Tibial artery (tissue), 4 donors: ENCODE measurements at regions not wholly inside any gene's neighbourhood (a gene's known extent, or its start where the extent isn't known, plus 50 kb on each side); places are given as distances from the start of the nearest gene placed in this dataset.

Source experiments
- DNase-seq, 2 donors: peaks; one replicate each; pipeline ENCODE4 v3.0.0-alpha.2; 2019
- H3K27ac ChIP-seq, 2 donors: fragments of 200-600 bp; sonication (generic) in 1 of 2; 1 replicate in 1 of 2; 2 replicates in 1 of 2; pipeline ENCODE4 v1.5.1; 2018 to 2019; ENCODE audit warnings: mild to moderate bottlenecking in 1 of 2
- H3K27me3 ChIP-seq, 2 donors: fragments of 200-600 bp; sonication (generic) in 1 of 2; one replicate each; pipeline versions ENCODE4 v1.5.1 to v1.6.0; 2016 to 2019
- H3K36me3 ChIP-seq, 3 donors: fragments of 200-600 bp; sonication (generic) in 2 of 3; one replicate each; pipeline ENCODE4 v1.5.1; 2016 to 2019; ENCODE audit warnings: mild to moderate bottlenecking in 2 of 3
- H3K4me1 ChIP-seq, 4 donors: fragments of 200-600 bp; sonication (generic) in 2 of 4; 1 replicate in 3 of 4; 2 replicates in 1 of 4; pipeline ENCODE4 v1.5.1; 2016 to 2019
- H3K4me3 ChIP-seq, 2 donors: fragments of 200-600 bp; sonication (generic) in 1 of 2; 1 replicate in 1 of 2; 2 replicates in 1 of 2; pipeline ENCODE4 v1.5.1; 2018 to 2019; ENCODE audit warnings: mild to moderate bottlenecking in 2 of 2
- H3K9me3 ChIP-seq, 3 donors: fragments of 200-600 bp; sonication (generic) in 1 of 3; one replicate each; pipeline ENCODE4 v1.5.1; 2016 to 2019
- intact Hi-C: fragments of 100-400 bp; cut with DNase I; formaldehyde crosslinking; loops from one replicate; pipeline ENCODE4 v1.15.0; 2023; ENCODE audit warnings: low total_unique reads
- TF ChIP-seq, protein P1 (sequence below), 2 experiments: fragments of 200-600 bp in 1 of 2; fragments of 450-650 bp in 1 of 2; IDR thresholded peaks; one replicate each; pipeline ENCODE4 v1.5.1; 2017 to 2019; ENCODE audit warnings: antibody characterized with exemption in 2 of 2, mild to moderate bottlenecking in 1 of 2, moderate library complexity in 1 of 2

DNA sequence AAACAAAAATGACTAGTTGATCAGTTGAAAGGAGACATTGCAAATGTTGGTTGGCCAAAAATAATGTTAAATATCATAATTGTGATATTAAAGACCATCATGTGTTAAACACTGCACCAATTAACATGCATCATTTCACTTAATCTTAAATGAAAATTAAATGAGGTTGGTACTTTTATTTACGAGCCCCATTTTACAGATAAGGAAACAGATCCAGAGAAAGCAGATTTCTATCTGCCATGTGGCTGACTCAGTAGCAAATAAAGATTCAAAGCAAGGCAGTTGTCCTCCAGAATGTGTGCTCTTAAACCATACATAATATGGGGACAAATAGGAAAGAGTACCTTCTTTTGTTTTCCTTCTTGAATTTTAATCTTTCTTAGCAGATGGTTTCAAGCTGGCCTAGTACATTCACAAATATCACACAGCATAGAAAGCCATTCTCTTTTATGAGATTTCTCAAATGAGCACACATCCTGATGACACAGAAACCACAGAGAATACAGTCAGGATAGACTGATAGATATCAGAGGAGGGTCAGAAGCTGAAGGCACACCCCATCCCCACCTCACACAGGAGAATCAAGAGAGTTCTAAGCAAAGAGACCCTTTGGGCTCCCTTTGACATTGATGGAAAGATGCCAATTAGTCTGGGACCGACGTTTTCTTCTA lies 647.9 kb upstream of the CAMK1G start:
- Histone ChIP-seq H3K27me3 (no peaks in the 10 kb centered on the region), H3K4me1 (no peaks in the 10 kb centered on the region), H3K27ac (no peak overlapping the region), H3K36me3 (no peaks in the 10 kb centered on the region), H3K4me3 (no peak overlapping the region), H3K9me3 (no peaks in the 10 kb centered on the region)
- intact Hi-C loops = no loop called here
- no peak for DNase-seq
- TF ChIP-seq, protein P1, sequence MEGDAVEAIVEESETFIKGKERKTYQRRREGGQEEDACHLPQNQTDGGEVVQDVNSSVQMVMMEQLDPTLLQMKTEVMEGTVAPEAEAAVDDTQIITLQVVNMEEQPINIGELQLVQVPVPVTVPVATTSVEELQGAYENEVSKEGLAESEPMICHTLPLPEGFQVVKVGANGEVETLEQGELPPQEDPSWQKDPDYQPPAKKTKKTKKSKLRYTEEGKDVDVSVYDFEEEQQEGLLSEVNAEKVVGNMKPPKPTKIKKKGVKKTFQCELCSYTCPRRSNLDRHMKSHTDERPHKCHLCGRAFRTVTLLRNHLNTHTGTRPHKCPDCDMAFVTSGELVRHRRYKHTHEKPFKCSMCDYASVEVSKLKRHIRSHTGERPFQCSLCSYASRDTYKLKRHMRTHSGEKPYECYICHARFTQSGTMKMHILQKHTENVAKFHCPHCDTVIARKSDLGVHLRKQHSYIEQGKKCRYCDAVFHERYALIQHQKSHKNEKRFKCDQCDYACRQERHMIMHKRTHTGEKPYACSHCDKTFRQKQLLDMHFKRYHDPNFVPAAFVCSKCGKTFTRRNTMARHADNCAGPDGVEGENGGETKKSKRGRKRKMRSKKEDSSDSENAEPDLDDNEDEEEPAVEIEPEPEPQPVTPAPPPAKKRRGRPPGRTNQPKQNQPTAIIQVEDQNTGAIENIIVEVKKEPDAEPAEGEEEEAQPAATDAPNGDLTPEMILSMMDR (IDR thresholded peaks at IDR 0.05) = no peak

DNA sequence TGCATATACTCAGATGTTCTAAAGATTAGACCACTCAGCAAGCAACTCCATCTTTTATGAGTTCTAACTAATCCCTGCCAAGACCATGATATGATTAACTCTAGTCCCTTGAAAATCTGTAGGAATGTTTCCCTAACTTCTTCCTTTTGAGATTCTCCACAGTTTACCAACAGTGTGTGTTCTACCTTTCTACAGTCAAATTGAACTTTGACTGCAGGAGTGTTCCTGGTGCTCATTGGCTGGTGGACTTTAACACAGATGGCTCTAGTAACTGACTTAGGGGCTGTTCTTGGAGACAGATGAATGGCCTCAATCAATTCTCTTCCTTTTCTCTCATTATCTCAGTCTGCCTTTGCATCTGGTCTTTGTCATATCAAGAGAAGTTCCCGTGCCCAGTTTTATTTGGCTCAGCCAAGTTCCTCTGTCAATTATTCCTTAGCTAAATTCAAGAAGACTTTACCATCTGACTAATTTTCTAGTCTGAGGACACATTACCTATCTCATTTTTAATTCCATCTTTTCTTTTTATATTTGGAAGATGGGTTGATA lies 643.9 kb upstream of the CAMK1G start:
- no peak for DNase-seq
- intact Hi-C loops = no loop called here
- no peak overlapping the region for H3K27ac ChIP-seq
- TF ChIP-seq, protein P1 (IDR thresholded peaks at IDR 0.05) = no peak
- H3K4me3 ChIP-seq = no peak overlapping the region
- no peaks in the 10 kb centered on the region for H3K4me1 ChIP-seq
- H3K36me3 ChIP-seq = no peaks in the 10 kb centered on the region
- H3K9me3 ChIP-seq = no peaks in the 10 kb centered on the region
- H3K27me3 ChIP-seq = no peaks in the 10 kb centered on the region

DNA sequence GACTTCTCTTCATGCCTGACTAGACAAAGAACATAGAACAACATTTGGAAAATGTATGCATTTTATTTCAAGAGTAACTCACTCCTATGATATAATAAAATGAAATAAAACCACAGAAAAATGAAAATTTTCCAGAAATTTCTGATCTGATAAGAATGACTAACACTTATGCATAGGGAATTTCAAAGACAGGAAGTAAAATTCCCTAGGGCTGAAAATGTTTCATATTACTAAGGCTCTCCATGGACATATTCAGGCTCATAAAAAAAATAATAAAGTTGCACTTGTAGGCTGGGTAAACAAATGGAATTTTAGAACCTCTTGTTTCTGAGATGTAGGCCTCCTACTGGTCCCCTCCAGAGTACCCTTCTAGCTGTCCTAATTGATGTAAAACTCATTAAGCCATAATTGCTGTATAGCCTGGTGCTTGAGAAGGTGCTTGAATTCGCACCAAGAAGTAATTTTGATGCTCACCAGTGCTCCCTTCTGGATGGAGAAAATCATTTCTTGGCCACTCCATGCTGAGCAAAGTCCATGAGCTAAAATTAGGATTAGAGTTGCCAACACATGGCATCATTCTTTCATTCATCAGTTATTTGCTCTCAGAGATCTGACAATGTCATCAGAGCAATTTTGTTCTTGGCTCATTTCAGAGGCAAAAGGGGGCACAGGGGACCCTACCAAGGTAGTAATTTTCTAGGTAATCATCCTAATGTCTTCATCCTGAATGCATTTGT lies 641.0 kb upstream of the CAMK1G start:
- intact Hi-C loops = no loop called here

DNA sequence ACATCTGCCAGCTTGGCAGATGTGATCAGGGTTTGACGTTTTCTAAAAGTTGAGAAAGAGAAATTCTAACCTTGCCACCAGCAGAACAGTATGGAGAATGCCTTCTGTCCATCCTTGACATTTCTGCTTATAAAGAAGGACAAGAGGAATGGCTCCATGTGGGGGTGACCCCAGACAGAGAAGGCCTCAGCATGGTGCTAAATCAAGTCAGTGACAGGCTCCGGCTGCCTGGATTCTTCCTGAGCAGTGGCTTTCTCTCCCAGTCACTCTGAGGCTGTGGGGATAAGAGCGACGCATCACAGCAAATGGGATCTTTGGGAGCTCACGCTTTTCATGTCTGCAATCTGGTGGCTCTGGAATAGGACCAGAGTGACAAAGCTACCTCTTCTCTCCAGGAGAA lies 640.2 kb upstream of the CAMK1G start:
- Histone ChIP-seq H3K4me3 (no peak overlapping the region), H3K36me3 (no peaks in the 10 kb centered on the region), H3K9me3 (no peaks in the 10 kb centered on the region), H3K4me1 (no peaks in the 10 kb centered on the region), H3K27me3 (no peaks in the 10 kb centered on the region), H3K27ac (no peak overlapping the region)
- intact Hi-C loops = no loop called here
- no peak for DNase-seq
- TF ChIP-seq, protein P1 (IDR thresholded peaks at IDR 0.05) = no peak

More for the DNA sequence above, 641.0 kb upstream of the CAMK1G start:
- Histone ChIP-seq H3K36me3 (no peaks in the 10 kb centered on the region), H3K9me3 (no peaks in the 10 kb centered on the region), H3K4me3 (no peak overlapping the region), H3K27ac (no peak overlapping the region), H3K27me3 (no peaks in the 10 kb centered on the region), H3K4me1 (no peaks in the 10 kb centered on the region)
- TF ChIP-seq, protein P1 (IDR thresholded peaks at IDR 0.05) = no peak
- no peak for DNase-seq

DNA sequence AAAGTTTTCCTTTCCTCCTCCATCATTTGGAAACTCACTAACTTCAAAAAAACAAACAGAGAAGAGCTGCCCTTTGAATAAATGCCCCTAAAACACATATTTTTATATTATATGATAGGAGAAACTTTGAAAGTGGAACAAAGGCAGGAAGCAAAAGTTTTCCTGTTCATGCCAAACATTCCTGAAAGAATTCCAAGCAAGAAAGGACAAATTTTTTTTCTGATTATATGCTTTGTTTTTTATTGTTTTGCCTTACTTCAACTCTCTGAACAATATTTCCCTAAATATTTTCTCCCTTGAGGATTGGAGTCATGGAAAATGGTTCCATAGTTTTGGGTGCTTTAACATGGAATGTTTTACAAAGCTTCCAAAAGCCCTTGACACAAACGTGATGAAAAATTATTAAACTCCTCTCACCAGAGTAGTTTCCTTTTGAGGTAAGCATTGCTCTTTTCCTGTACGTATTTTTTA lies 638.5 kb upstream of the CAMK1G start:
- H3K27ac ChIP-seq = no peak overlapping the region
- intact Hi-C loops = no loop called here
- TF ChIP-seq, protein P1 (IDR thresholded peaks at IDR 0.05) = no peak

More for the DNA sequence above, 638.5 kb upstream of the CAMK1G start:
- no peaks in the 10 kb centered on the region for H3K4me1 ChIP-seq
- no peaks in the 10 kb centered on the region for H3K27me3 ChIP-seq
- H3K4me3 ChIP-seq = no peak overlapping the region
- no peak for DNase-seq
- H3K9me3 ChIP-seq = no peaks in the 10 kb centered on the region
- H3K36me3 ChIP-seq = no peaks in the 10 kb centered on the region
